Psoas muscle (tissue), 7 donors: ENCODE measurements at regions not wholly inside any gene's neighbourhood (a gene's known extent, or its start where the extent isn't known, plus 50 kb on each side); places are given as distances from the start of the nearest gene placed in this dataset.

Source experiments
- ATAC-seq, 4 donors: fragments of 200-7000 bp; cut with Tn5 transposase; one replicate each; pipeline ENCODE4 v1.9.1; 2020; ENCODE audit warnings: moderate library complexity in 3 of 4, mild to moderate bottlenecking in 2 of 4
- DNase-seq, 2 donors: peaks; one replicate each; pipeline ENCODE4 v3.0.0-alpha.2; 2020
- H3K27ac ChIP-seq: fragments of 200-600 bp; one replicate; pipeline ENCODE4 v1.8.0; 2022
- H3K27me3 ChIP-seq, 3 donors: fragments of 200-600 bp in 1 of 3; one replicate each; pipeline versions ENCODE4 v1.6.1 to v1.8.0; 2013 to 2022; ENCODE audit warnings: low read length in 2 of 3, mild to moderate bottlenecking in 2 of 3, moderate library complexity in 1 of 3; ENCODE audit not compliant: insufficient read depth in 3 of 3
- H3K36me3 ChIP-seq, 2 donors: fragments of 200-600 bp in 1 of 2; one replicate each; pipeline versions ENCODE4 v1.6.1 to v1.8.0; 2013 to 2022; ENCODE audit warnings: low read depth in 1 of 2, mild to moderate bottlenecking in 1 of 2, moderate library complexity in 1 of 2; ENCODE audit not compliant: insufficient read depth in 1 of 2
- H3K4me1 ChIP-seq: fragments of 200-600 bp; one replicate; pipeline ENCODE4 v1.8.0; 2022
- H3K4me3 ChIP-seq: fragments of 200-600 bp; one replicate; pipeline ENCODE4 v1.8.0; 2022; ENCODE audit warnings: mild to moderate bottlenecking
- H3K9me3 ChIP-seq: fragments of 200-600 bp; one replicate; pipeline ENCODE4 v1.8.0; 2022
- WGBS, 3 donors: extraction: QIAGEN DNeasy Blood & Tissue Kit; methylation state at CpG; one replicate each; pipeline versions ENCODE4 v1.1.6 to v1.1.7; 2013; 5-methylcytosine and 5-hydroxymethylcytosine counted together
- intact Hi-C, 2 donors: fragments of 100-400 bp; cut with DNase I; formaldehyde crosslinking; loops; one replicate each; pipeline versions ENCODE4 v1.11.0 to v1.14.2; 2022
- TF ChIP-seq, protein P1 (sequence below): fragments of 200-600 bp; IDR thresholded peaks from one replicate; pipeline ENCODE4 v1.8.0; 2022; ENCODE audit warnings: antibody characterized with exemption
- donor health status: healthy with polysubstance abuse.
- donor health status: DM: no; HTN: no; CAD: no; lungs with moderate emphysema.
- donor health status: Bipolar disorder and iron deficiency.
- donor health status: healthy.
- donor health status: DM: yes; HTN: yes; CAD: no.
- donor health status: DM: no; HTN: no; CAD: no.
- donor health status: DM: yes; HTN: yes; CAD: no.

DNA sequence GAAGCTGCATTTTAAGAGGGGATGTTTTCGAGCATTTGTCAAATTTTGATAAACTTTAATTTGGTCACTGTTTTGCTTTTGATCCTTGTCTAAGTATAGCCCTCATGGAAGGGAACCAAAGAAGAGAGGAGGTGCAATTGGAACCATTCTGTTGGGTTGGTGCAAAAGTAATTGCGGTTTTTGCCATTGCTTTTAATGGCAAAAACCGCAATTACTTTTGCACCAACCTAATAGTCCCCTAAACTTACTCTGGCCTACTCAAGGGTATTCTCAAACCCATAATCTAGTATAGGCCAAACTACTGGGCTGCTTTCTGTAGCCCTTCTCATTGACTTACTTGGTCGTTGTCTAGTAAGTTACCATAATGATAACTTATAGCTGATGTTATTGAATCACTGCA, 634.7 kb downstream of the MAFB start:
- Histone ChIP-seq H3K9me3 (no peaks in the 10 kb centered on the region), H3K4me1 (no peaks in the 10 kb centered on the region), H3K4me3 (no peak overlapping the region), H3K27me3 (no peaks in the 10 kb centered on the region), H3K36me3 (no peaks in the 10 kb centered on the region), H3K27ac (no peak overlapping the region)
- intact Hi-C loops = no loop called here
- ATAC-seq = no peak
- TF ChIP-seq, protein P1, sequence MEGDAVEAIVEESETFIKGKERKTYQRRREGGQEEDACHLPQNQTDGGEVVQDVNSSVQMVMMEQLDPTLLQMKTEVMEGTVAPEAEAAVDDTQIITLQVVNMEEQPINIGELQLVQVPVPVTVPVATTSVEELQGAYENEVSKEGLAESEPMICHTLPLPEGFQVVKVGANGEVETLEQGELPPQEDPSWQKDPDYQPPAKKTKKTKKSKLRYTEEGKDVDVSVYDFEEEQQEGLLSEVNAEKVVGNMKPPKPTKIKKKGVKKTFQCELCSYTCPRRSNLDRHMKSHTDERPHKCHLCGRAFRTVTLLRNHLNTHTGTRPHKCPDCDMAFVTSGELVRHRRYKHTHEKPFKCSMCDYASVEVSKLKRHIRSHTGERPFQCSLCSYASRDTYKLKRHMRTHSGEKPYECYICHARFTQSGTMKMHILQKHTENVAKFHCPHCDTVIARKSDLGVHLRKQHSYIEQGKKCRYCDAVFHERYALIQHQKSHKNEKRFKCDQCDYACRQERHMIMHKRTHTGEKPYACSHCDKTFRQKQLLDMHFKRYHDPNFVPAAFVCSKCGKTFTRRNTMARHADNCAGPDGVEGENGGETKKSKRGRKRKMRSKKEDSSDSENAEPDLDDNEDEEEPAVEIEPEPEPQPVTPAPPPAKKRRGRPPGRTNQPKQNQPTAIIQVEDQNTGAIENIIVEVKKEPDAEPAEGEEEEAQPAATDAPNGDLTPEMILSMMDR = no peak
- 69 to 92% (median 81%) methylated on average over 4 of the region's 4 CpGs for WGBS, 3 donors
- DNase-seq = no peak

DNA sequence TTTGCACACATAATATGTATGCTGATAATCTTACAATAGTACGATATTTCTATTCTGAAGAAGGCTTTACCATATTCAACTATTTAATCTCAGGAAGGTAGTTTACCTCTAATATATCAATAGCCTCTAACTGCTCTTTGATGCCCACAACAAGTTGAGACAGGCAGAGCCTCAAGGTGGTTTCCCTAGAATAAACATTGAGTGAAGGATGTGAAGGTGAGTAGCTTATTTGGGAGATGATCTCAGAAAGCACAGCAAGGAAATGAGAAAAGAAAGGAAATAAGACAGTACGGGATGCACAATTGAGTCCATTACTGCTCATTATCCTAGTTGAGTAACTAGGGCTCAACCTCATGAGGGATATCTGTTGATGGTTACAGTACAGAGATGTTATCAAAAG, 638.4 kb downstream of the MAFB start:
- intact Hi-C loops = no loop called here
- no peaks in the 10 kb centered on the region for H3K27me3 ChIP-seq
- ATAC-seq (no peak), DNase-seq (no peak)
- TF ChIP-seq, protein P1 = no peak
- no peak overlapping the region for H3K27ac ChIP-seq
- 88 to 94% (median 91%) methylated on average over 2 of the region's 2 CpGs for WGBS, 3 donors
- no peaks in the 10 kb centered on the region for H3K9me3 ChIP-seq
- no peak overlapping the region for H3K4me3 ChIP-seq
- H3K36me3 ChIP-seq = no peaks in the 10 kb centered on the region
- no peaks in the 10 kb centered on the region for H3K4me1 ChIP-seq

DNA sequence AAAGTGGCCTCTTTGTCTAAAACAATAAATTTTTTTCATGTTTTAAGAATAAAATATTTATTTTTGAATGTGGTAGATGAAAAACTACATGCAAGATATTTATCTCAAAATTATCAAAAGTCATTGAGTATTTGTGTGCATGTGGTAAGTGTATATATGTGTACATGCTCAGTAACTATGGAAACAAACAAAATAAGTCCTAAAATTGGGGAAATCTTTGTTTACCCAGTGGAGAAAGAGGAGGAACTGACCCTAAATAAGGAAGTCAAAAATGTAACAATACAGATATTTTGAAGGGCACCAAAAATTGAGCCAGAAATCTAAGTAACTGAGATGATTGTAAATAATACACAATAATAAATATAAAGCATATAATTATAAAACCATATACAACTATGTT, 639.2 kb downstream of the MAFB start:
- Histone ChIP-seq H3K4me1 (no peaks in the 10 kb centered on the region), H3K4me3 (no peak overlapping the region), H3K27me3 (no peaks in the 10 kb centered on the region), H3K27ac (no peak overlapping the region), H3K9me3 (no peaks in the 10 kb centered on the region), H3K36me3 (no peaks in the 10 kb centered on the region)
- TF ChIP-seq, protein P1 = no peak
- intact Hi-C loops = no loop called here
- DNase-seq = no peak
- ATAC-seq = no peak

DNA sequence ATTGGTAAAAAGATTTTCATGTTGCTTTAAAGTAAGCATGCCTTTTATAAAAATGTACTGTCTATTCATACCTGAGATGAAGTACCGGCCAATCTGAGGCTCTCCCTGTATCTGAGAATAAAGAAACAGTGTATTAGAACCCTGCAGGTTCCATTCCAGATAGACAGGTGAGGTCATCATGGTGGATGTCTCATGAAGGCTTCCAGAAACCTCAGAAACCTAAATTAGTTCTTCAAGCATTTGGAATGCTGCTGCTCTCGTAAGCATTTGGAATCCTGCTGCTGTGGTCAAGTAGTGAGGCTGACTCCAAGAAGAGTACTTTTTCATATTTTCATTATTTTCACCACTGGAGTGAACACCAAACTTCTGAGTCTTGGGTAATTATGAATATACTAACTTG, 642.3 kb downstream of the MAFB start:
- intact Hi-C loops = no loop called here
- Histone ChIP-seq H3K4me3 (no peak overlapping the region), H3K9me3 (no peaks in the 10 kb centered on the region), H3K4me1 (no peaks in the 10 kb centered on the region), H3K27ac (no peak overlapping the region), H3K36me3 (no peaks in the 10 kb centered on the region), H3K27me3 (no peaks in the 10 kb centered on the region)
- no peak for DNase-seq
- whole genome bisulfite sequencing, 3 donors = 91 to 97% (median 94%) methylated on average over 2 of the region's 2 CpGs
- no peak for ATAC-seq
- TF ChIP-seq, protein P1 = no peak

DNA sequence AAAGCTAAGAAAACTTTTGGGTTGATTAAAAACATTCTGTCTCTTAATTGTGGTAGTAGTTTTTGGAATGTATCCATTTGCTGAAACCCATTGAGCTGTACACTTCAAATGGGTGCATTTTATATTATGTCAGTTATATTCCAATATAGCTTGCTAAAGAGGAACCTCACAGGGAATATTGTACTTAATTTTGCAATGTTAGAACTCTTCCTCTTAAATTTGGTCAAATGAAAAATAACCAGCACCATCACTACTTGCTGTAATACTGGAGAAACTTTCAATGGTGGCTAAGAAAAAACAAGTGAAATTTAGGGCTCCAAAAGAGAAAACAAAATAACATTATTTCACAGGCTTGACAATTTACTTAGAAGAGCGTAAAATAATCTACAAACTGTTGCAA, 651.5 kb downstream of the MAFB start:
- Histone ChIP-seq H3K9me3 (no peaks in the 10 kb centered on the region), H3K27me3 (no peaks in the 10 kb centered on the region), H3K4me3 (no peak overlapping the region), H3K27ac (no peak overlapping the region), H3K36me3 (no peaks in the 10 kb centered on the region), H3K4me1 (no peaks in the 10 kb centered on the region)
- WGBS, 3 donors = 87 to 98% (median 95%) methylated on average over 1 of the region's 1 CpG
- DNase-seq (no peak), ATAC-seq (no peak)
- intact Hi-C loops = no loop called here
- TF ChIP-seq, protein P1 = no peak
